HG03439 (cell line): ENCODE measurements at regions not wholly inside any gene's neighbourhood (a gene's known extent, or its start where the extent isn't known, plus 50 kb on each side); places are given as distances from the start of the nearest gene placed in this dataset.

ENCODE experiments used
- ATAC-seq: cut with Tn5 transposase; IDR thresholded peaks from one replicate; pipeline ENCODE4 v1.9.1; 2021; ENCODE audit warnings: mild to moderate bottlenecking, moderate library complexity; ENCODE audit not compliant: unreplicated experiment

- ATAC-seq: no peak
Observed at GRCh38 chr15:62920682-62921502, 121.7 kb upstream of the TPM1 start.

GRCh38 chr15:62922514-62922913 is 120.0 kb upstream of the TPM1 start:
- no peak for ATAC-seq

GRCh38 chr15:62925875-62926274 is 116.7 kb upstream of the TPM1 start:
- ATAC-seq: no peak

GRCh38 chr15:62927196-62927595 is 115.4 kb upstream of the TPM1 start:
- no peak for ATAC-seq

GRCh38 chr15:62927836-62928235 is 114.7 kb upstream of the TPM1 start:
- no peak for ATAC-seq

- ATAC-seq: no peak
Observed at GRCh38 chr15:62928242-62928999, 114.1 kb upstream of the TPM1 start.

GRCh38 chr15:62929000-62929357 is 113.6 kb upstream of the TPM1 start:
- ATAC-seq: no peak

- no peak for ATAC-seq
Observed at GRCh38 chr15:62931650-62932049, 110.9 kb upstream of the TPM1 start.

- no peak for ATAC-seq
Observed at GRCh38 chr15:62932436-62932835, 110.1 kb upstream of the TPM1 start.

- ATAC-seq: no peak
Observed at GRCh38 chr15:62933386-62933785, 109.2 kb upstream of the TPM1 start.

GRCh38 chr15:62934236-62934971 is 108.1 kb upstream of the TPM1 start:
- ATAC-seq: no peak

GRCh38 chr15:62935300-62936081 is 107.1 kb upstream of the TPM1 start:
- peak; percentile 61 for ATAC-seq

GRCh38 chr15:62938825-62939224 is 103.7 kb upstream of the TPM1 start:
- no peak for ATAC-seq

- no peak for ATAC-seq
Observed at GRCh38 chr15:62940093-62940754, 102.3 kb upstream of the TPM1 start.

GRCh38 chr15:62940755-62941361 is 101.7 kb upstream of the TPM1 start:
- peak; percentile 39 for ATAC-seq

GRCh38 chr15:62941699-62942098 is 100.8 kb upstream of the TPM1 start:
- ATAC-seq: no peak

GRCh38 chr15:62942428-62942827 is 100.1 kb upstream of the TPM1 start:
- no peak for ATAC-seq

GRCh38 chr15:62945063-62945462 is 97.5 kb upstream of the TPM1 start:
- no peak for ATAC-seq

- no peak for ATAC-seq
Observed at GRCh38 chr15:62945760-62946159, 96.8 kb upstream of the TPM1 start.

- no peak for ATAC-seq
Observed at GRCh38 chr15:62946940-62947339, 95.6 kb upstream of the TPM1 start.
